Fibroblast of lung (primary cell): ENCODE measurements at regions not wholly inside any gene's neighbourhood (a gene's known extent, or its start where the extent isn't known, plus 50 kb on each side); places are given as distances from the start of the nearest gene placed in this dataset.

ENCODE experiments used
- CTCF ChIP-seq, 2 donors: IDR thresholded peaks in 1 of 2; conservative IDR thresholded peaks in 1 of 2; 1 replicate in 1 of 2; 2 replicates in 1 of 2; pipeline ENCODE4 v1.5.1; 2011 to 2012; ENCODE audit warnings: low read length in 2 of 2, control low read depth in 1 of 2, inconsistent platforms in 1 of 2, low read depth in 1 of 2, mild to moderate bottlenecking in 1 of 2
- EZH2 ChIP-seq: IDR thresholded peaks from 2 replicates; pipeline ENCODE4 v1.5.1; 2012; ENCODE audit warnings: low read length, control low read depth, mild to moderate bottlenecking; ENCODE audit errors: missing control alignments

GRCh38 chr18:39399662-39400061 lies 1834.1 kb upstream of the CELF4 start:
- no peak for TF ChIP-seq CTCF (conservative IDR thresholded peaks at IDR 0.05 in 1 of 2, IDR thresholded peaks at IDR 0.05 in 1 of 2; ENCODE audit: low read depth in 1 of 2, low read length in 2 of 2)
- TF ChIP-seq EZH2, result no peak
